H1 (cell line): ENCODE measurements at regions not wholly inside any gene's neighbourhood (a gene's known extent, or its start where the extent isn't known, plus 50 kb on each side); places are given as distances from the start of the nearest gene placed in this dataset.
A peak's percentile ranks its signal among the peaks of the same experiment; 100 is the strongest.

ENCODE experiments used
- CTCF ChIA-PET: fragments of 300-600 bp; sonication (Branson Sonifier 250); formaldehyde crosslinking; loops from one replicate; lab custom pipeline; 2021; ENCODE audit not compliant: partially characterized antibody; lab: Charles Lee
- POLR2A ChIA-PET: fragments of 300-600 bp; sonication (Branson Sonifier 250); formaldehyde crosslinking; loops from one replicate; lab custom pipeline; 2021; ENCODE audit warnings: inconsistent platforms; ENCODE audit not compliant: partially characterized antibody; lab: Charles Lee
- DNase-seq, 2 experiments: peaks; one replicate each; pipeline versions ENCODE4 v3.0.0 to v3.0.0-alpha.2; 2010 to 2022; ENCODE audit warnings: low spot score in 2 of 2, low read depth in 1 of 2, mixed read lengths in 1 of 2
- FAIRE-seq: peaks from 2 replicates; lab custom pipeline; 2011; peaks lifted over from hg19 to GRCh38; lab: Jason Lieb, UNC
- H2AFZ ChIP-seq: 2 replicates; pipeline ENCODE4 v1.8.1; 2012; ENCODE audit warnings: low read length, inconsistent platforms
- H2AK5ac ChIP-seq: 2 replicates; pipeline ENCODE4 v1.6.1; 2013; ENCODE audit warnings: low read depth, low read length
- H2BK120ac ChIP-seq: replicated peaks from 2 replicates; pipeline ENCODE3; 2013; ENCODE audit warnings: low read depth, low read length, inconsistent platforms
- H2BK12ac ChIP-seq: 2 replicates; pipeline ENCODE4 v1.6.1; 2013; ENCODE audit warnings: low read depth, low read length
- H2BK15ac ChIP-seq: 2 replicates; pipeline ENCODE4 v1.6.1; 2013; ENCODE audit warnings: low read length
- H2BK20ac ChIP-seq: 2 replicates; pipeline ENCODE4 v1.6.1; 2013; ENCODE audit warnings: low read length
- H2BK5ac ChIP-seq: 2 replicates; pipeline ENCODE4 v1.6.1; 2013; ENCODE audit warnings: low read depth, low read length
- H3K14ac ChIP-seq: 2 replicates; pipeline ENCODE4 v1.6.1; 2013; ENCODE audit warnings: inconsistent platforms; ENCODE audit not compliant: insufficient read length
- H3K18ac ChIP-seq: 2 replicates; pipeline ENCODE4 v1.6.1; 2013; ENCODE audit warnings: low read length; ENCODE audit errors: extremely low read depth
- H3K23ac ChIP-seq: 2 replicates; pipeline ENCODE4 v1.6.1; 2013; ENCODE audit warnings: inconsistent platforms; ENCODE audit not compliant: insufficient read length
- H3K23me2 ChIP-seq: 2 replicates; pipeline ENCODE4 v1.6.1; 2013; ENCODE audit warnings: low read depth, low read length
- H3K27ac ChIP-seq: 2 replicates; pipeline ENCODE4 v1.6.1; 2011; ENCODE audit warnings: low read depth, low read length, inconsistent platforms
- H3K27me3 ChIP-seq, 4 experiments: replicated peaks in 1 of 4; 1 replicate in 1 of 4; 2 replicates in 3 of 4; pipeline versions ENCODE4 v1.6.1 to v1.8.1; 2011 to 2013; ENCODE audit warnings: low read length in 3 of 4, mild to moderate bottlenecking in 3 of 4, inconsistent platforms in 2 of 4, mixed read lengths in 2 of 4, moderate library complexity in 1 of 4; ENCODE audit not compliant: control insufficient read depth in 3 of 4, insufficient read depth in 3 of 4; ENCODE audit errors: extremely low read depth in 1 of 4
- H3K36me3 ChIP-seq, 4 experiments: 2 replicates each; pipeline versions ENCODE4 v1.6.1 to v1.8.1; 2011 to 2013; ENCODE audit warnings: mild to moderate bottlenecking in 4 of 4, low read length in 3 of 4, moderate library complexity in 2 of 4, control low read depth in 1 of 4, inconsistent platforms in 1 of 4; ENCODE audit not compliant: insufficient read depth in 4 of 4, control insufficient read depth in 2 of 4
- H3K4ac ChIP-seq: replicated peaks from 2 replicates; pipeline ENCODE3; 2013; ENCODE audit warnings: low read length, low read depth, mixed read lengths, inconsistent platforms; ENCODE audit not compliant: insufficient read length
- H3K4me1 ChIP-seq, 4 experiments: replicated peaks in 1 of 4; 1 replicate in 1 of 4; 2 replicates in 3 of 4; pipeline versions ENCODE4 v1.6.1 to v1.8.1; 2011 to 2013; ENCODE audit warnings: low read length in 3 of 4, inconsistent platforms in 2 of 4, mixed read lengths in 1 of 4; ENCODE audit not compliant: insufficient read depth in 4 of 4, control insufficient read depth in 3 of 4
- H3K4me2 ChIP-seq, 2 experiments: 2 replicates each; pipeline versions ENCODE4 v1.6.1 to v1.8.1; 2011 to 2013; ENCODE audit warnings: low read depth in 2 of 2, low read length in 2 of 2, control low read depth in 1 of 2, inconsistent platforms in 1 of 2, mild to moderate bottlenecking in 1 of 2; ENCODE audit not compliant: insufficient read depth in 1 of 2
- H3K4me3 ChIP-seq, 4 experiments: fragments of 200-600, 300-600 bp in 1 of 4; sonication (generic), shearing (Covaris generic), sonication (Bioruptor Twin) in 1 of 4; 2 replicates each; pipeline versions ENCODE4 v1.5.1 to v1.8.1; 2011 to 2016; ENCODE audit warnings: low read length in 4 of 4, low read depth in 3 of 4, control low read depth in 2 of 4, inconsistent platforms in 2 of 4, mild to moderate bottlenecking in 2 of 4, mixed read lengths in 1 of 4, moderate library complexity in 1 of 4; ENCODE audit not compliant: insufficient read depth in 2 of 4; ENCODE audit errors: extremely low read depth in 1 of 4
- H3K56ac ChIP-seq: replicated peaks from 2 replicates; pipeline ENCODE3; 2013; ENCODE audit warnings: low read depth, mild to moderate bottlenecking, mixed read lengths, low read length, inconsistent platforms; ENCODE audit not compliant: insufficient read length
- H3K79me1 ChIP-seq: 2 replicates; pipeline ENCODE4 v1.6.1; 2013; ENCODE audit warnings: low read depth, low read length, control low read depth
- H3K79me2 ChIP-seq, 2 experiments: 2 replicates each; pipeline versions ENCODE4 v1.6.1 to v1.8.1; 2012 to 2013; ENCODE audit warnings: low read length in 2 of 2, mild to moderate bottlenecking in 2 of 2, inconsistent platforms in 1 of 2; ENCODE audit not compliant: insufficient read depth in 2 of 2, control insufficient read depth in 1 of 2
- H3K9ac ChIP-seq, 4 experiments: replicated peaks in 1 of 4; 1 replicate in 1 of 4; 2 replicates in 3 of 4; pipeline versions ENCODE4 v1.6.1 to v1.8.1; 2011 to 2013; ENCODE audit warnings: low read depth in 3 of 4, low read length in 3 of 4, control low read depth in 2 of 4, mild to moderate bottlenecking in 2 of 4, moderate library complexity in 2 of 4, inconsistent platforms in 1 of 4; ENCODE audit errors: extremely low read depth in 1 of 4
- H3K9me3 ChIP-seq, 2 experiments: 2 replicates each; pipeline versions ENCODE4 v1.6.1 to v1.8.1; 2012 to 2013; ENCODE audit warnings: mild to moderate bottlenecking in 2 of 2, moderate library complexity in 2 of 2, control low read depth in 1 of 2, inconsistent platforms in 1 of 2, low read depth in 1 of 2, low read length in 1 of 2, mixed read lengths in 1 of 2; ENCODE audit not compliant: insufficient read depth in 2 of 2
- H4K20me1 ChIP-seq, 2 experiments: replicated peaks in 1 of 2; 2 replicates each; pipeline versions ENCODE3 to v1.8.1; 2011 to 2013; ENCODE audit warnings: inconsistent platforms in 2 of 2, low read length in 2 of 2, mild to moderate bottlenecking in 1 of 2; ENCODE audit not compliant: insufficient read depth in 2 of 2, control insufficient read depth in 1 of 2
- H4K5ac ChIP-seq: 2 replicates; pipeline ENCODE4 v1.6.1; 2013; ENCODE audit warnings: low read length, low read depth, mixed read lengths, inconsistent platforms; ENCODE audit not compliant: insufficient read length
- H4K8ac ChIP-seq: 2 replicates; pipeline ENCODE4 v1.8.0; 2013; ENCODE audit warnings: mild to moderate bottlenecking, moderate library complexity, low read length, inconsistent platforms; ENCODE audit not compliant: insufficient read depth; ENCODE audit errors: extremely low read depth
- H4K91ac ChIP-seq: replicated peaks from 2 replicates; pipeline ENCODE3; 2013; ENCODE audit warnings: low read length, mixed read lengths, inconsistent platforms; ENCODE audit not compliant: insufficient read length
- ASH2L ChIP-seq: fragments of 200-600, 300-600 bp; sonication (generic); IDR thresholded peaks from one replicate; pipeline ENCODE4 v1.7.1; 2017; ENCODE audit warnings: low read length
- CBX5 ChIP-seq: fragments of 300-800, 300-1000 bp; sonication (generic); IDR thresholded peaks from 2 replicates; pipeline ENCODE4 v1.7.1; 2016; ENCODE audit warnings: antibody characterized with exemption, low read length, low read depth
- CREB1 ChIP-seq: IDR thresholded peaks from 2 replicates; pipeline ENCODE4 v1.6.1; 2012; ENCODE audit warnings: inconsistent platforms
- CTCF ChIP-seq, 3 experiments: IDR thresholded peaks; 1 replicate in 2 of 3; 2 replicates in 1 of 3; pipeline versions ENCODE4 v1.5.1 to v1.6.1; 2011; ENCODE audit warnings: low read length in 3 of 3, mild to moderate bottlenecking in 3 of 3, inconsistent platforms in 2 of 3, low read depth in 1 of 3, moderate library complexity in 1 of 3; ENCODE audit not compliant: insufficient read depth in 1 of 3; ENCODE audit errors: control extremely low read depth in 1 of 3
- JUN ChIP-seq: IDR thresholded peaks from 2 replicates; pipeline ENCODE4 v1.6.1; 2011; ENCODE audit warnings: low read depth, mild to moderate bottlenecking, improper control_type of control experiment, low read length
- KDM1A ChIP-seq: fragments of 200-600, 300-600 bp; sonication (generic); IDR thresholded peaks from 2 replicates; pipeline ENCODE4 v1.7.1; 2016; ENCODE audit warnings: mild to moderate bottlenecking, low read length, borderline replicate concordance
- MAFK ChIP-seq: IDR thresholded peaks from 2 replicates; pipeline ENCODE4 v1.6.1; 2012; ENCODE audit warnings: low read depth, mild to moderate bottlenecking, improper control_type of control experiment, low read length
- RAD21 ChIP-seq, 2 experiments: IDR thresholded peaks in 1 of 2; conservative IDR thresholded peaks in 1 of 2; 2 replicates each; pipeline ENCODE4 v1.6.1; 2011; ENCODE audit warnings: low read depth in 2 of 2, low read length in 2 of 2, improper control_type of control experiment in 1 of 2, inconsistent platforms in 1 of 2, mild to moderate bottlenecking in 1 of 2, moderate library complexity in 1 of 2
- ZNF274 ChIP-seq: IDR thresholded peaks from 2 replicates; pipeline ENCODE4 v1.7.0; 2012; ENCODE audit warnings: low read length, borderline replicate concordance; ENCODE audit errors: extremely low read depth
- WGBS, 2 experiments: shearing (Covaris generic) in 1 of 2; methylation state at CpG; one replicate each; pipeline versions ENCODE4 v1.1.6 to v1.1.7; 2013 to 2015; ENCODE audit warnings: low lambda C conversion rate in 2 of 2, mixed read lengths in 2 of 2, inconsistent platforms in 1 of 2, low coverage in 1 of 2, missing lambda C conversion rate in 1 of 2; ENCODE audit not compliant: insufficient replicate concordance in 2 of 2, insufficient coverage in 1 of 2, insufficient read length in 1 of 2; ENCODE audit errors: extremely low coverage in 1 of 2, missing lambda C conversion rate in 1 of 2; 5-methylcytosine and 5-hydroxymethylcytosine counted together

DNA sequence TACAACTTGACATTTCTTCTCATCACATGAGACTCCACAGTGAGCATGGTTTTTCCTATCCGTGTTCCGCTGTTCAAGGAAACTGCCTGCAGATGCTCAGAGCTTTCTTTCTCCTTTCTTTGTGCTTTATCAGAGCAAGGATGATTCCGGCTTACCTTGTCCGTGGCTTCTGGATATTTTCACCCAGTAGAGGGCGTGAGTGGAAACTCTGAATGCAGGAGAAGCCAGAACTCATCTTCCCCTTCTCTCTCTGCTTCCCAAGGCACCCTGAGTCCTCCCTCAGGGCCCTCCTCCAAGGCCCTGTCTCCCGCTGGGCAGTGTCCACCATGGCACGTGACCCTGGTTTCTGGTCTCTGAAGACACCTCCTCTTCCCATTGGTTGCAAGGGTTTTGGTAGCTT, 721.1 kb upstream of the RBFOX1 start:
- H4K5ac ChIP-seq, result no peak overlapping the region
- no peak overlapping the region for H2BK120ac ChIP-seq
- H3K36me3 ChIP-seq, result no peaks in the 10 kb centered on the region
- H3K9ac ChIP-seq, result no peak overlapping the region
- no peak overlapping the region for H2AK5ac ChIP-seq
- H2BK15ac ChIP-seq, result 0 out of 2 replicates have a peak overlapping the region, but pooled peaks have one; percentile 84
- ChIA-PET POLR2A (no interaction called here), CTCF (interaction anchor here (0.5 to 4.3 kb wide), 12 partner anchors 9 to 1055 kb away, joined by 3 to 18 read pairs (median 4); no protein-coding TSS in a partner anchor)
- H3K4me3 ChIP-seq, result no peak overlapping the region
- peaks cover 0 to 5% (median 0%) of the 10 kb centered on the region in 4 experiments; a peak in 2 of 7 replicates for H3K4me1 ChIP-seq
- H3K79me1 ChIP-seq, result no peaks in the 10 kb centered on the region
- H3K23me2 ChIP-seq, result no peaks in the 10 kb centered on the region
- no peak overlapping the region for H3K23ac ChIP-seq
- no peak overlapping the region for H2BK20ac ChIP-seq
- no peaks in the 10 kb centered on the region for H3K9me3 ChIP-seq
- no peak overlapping the region for H3K27ac ChIP-seq
- WGBS, 2 experiments, result 52% methylated on average over 7 of the region's 7 CpGs; no CpG with 5 or more reads in 1 of the 2 experiments
- no peaks in the 10 kb centered on the region for H3K79me2 ChIP-seq
- no peak overlapping the region for H3K4ac ChIP-seq
- no peak overlapping the region for H2AFZ ChIP-seq
- no peak overlapping the region for H2BK5ac ChIP-seq
- H2BK12ac ChIP-seq, result no peak overlapping the region; the same call in 1 of the 2 replicates
- H3K4me2 ChIP-seq, result no peak overlapping the region
- H3K14ac ChIP-seq, result no peak overlapping the region
- DNase-seq (peak; percentile 7 to 61), FAIRE-seq (no peak)
- H4K91ac ChIP-seq, result no peak overlapping the region
- H4K8ac ChIP-seq, result no peak overlapping the region
- H4K20me1 ChIP-seq, result no peaks in the 10 kb centered on the region
- H3K18ac ChIP-seq, result no peak overlapping the region
- TF ChIP-seq CBX5 (no peak), ASH2L (no peak), CREB1 (no peak), RAD21 (IDR thresholded peaks at IDR 0.05 in 1 of 2, conservative IDR thresholded peaks at IDR 0.05 in 1 of 2; ENCODE audit: low read depth in 2 of 2, low read length in 2 of 2) (peak; percentile 46 to 57), KDM1A (no peak), JUN (no peak), CTCF (IDR thresholded peaks at IDR 0.05; ENCODE audit: control extremely low read depth in 1 of 3, insufficient read depth in 1 of 3, low read depth in 1 of 3, low read length in 3 of 3) (peak; percentile 8 to 70 (median 54)), MAFK (no peak), ZNF274 (no peak)
- H3K56ac ChIP-seq, result no peak overlapping the region
- H3K27me3 ChIP-seq, result no peaks in the 10 kb centered on the region
